Lower leg skin (tissue), 3 donors: ENCODE measurements at regions not wholly inside any gene's neighbourhood (a gene's known extent, or its start where the extent isn't known, plus 50 kb on each side); places are given as distances from the start of the nearest gene placed in this dataset.

Source experiments
- CTCF ChIP-seq, 3 donors: fragments of 450-650 bp; IDR thresholded peaks; one replicate each; pipeline ENCODE4 v1.5.1; 2016; ENCODE audit warnings: antibody characterized with exemption in 3 of 3, mild to moderate bottlenecking in 3 of 3, moderate library complexity in 2 of 3
- POLR2A ChIP-seq, 2 donors: fragments of 450-650 bp; IDR thresholded peaks; one replicate each; pipeline ENCODE4 v1.6.1; 2016 to 2017; ENCODE audit warnings: antibody characterized with exemption in 2 of 2, mild to moderate bottlenecking in 1 of 2, moderate library complexity in 1 of 2

GRCh38 chr6:170028629-170029345, 262.1 kb downstream of the DLL1 start:
- no peak for TF ChIP-seq CTCF (IDR thresholded peaks at IDR 0.05)
- no peak for TF ChIP-seq POLR2A (IDR thresholded peaks at IDR 0.05)
